Neural cell (in vitro differentiated cells): ENCODE measurements at regions not wholly inside any gene's neighbourhood (a gene's known extent, or its start where the extent isn't known, plus 50 kb on each side); places are given as distances from the start of the nearest gene placed in this dataset.

Source experiments
- H2AFZ ChIP-seq: fragments of 200-600, 300-800 bp; sonication (generic), shearing (Covaris generic); 2 replicates; pipeline ENCODE4 v1.6.0; 2014; ENCODE audit warnings: low read depth, mild to moderate bottlenecking, antibody characterized with exemption, low read length, moderate library complexity
- H3F3A ChIP-seq: fragments of 200-600 bp; shearing (Covaris generic); 2 replicates; pipeline ENCODE4 v1.6.1; 2016; ENCODE audit warnings: mild to moderate bottlenecking, moderate library complexity, mixed read lengths, antibody characterized with exemption, low read length; ENCODE audit not compliant: insufficient read depth, poor library complexity, severe bottlenecking
- H3K27ac ChIP-seq: fragments of 200-600, 300-800 bp; sonication (generic), shearing (Covaris generic); 2 replicates; pipeline ENCODE4 v1.5.1; 2014; ENCODE audit warnings: mild to moderate bottlenecking, low read length, moderate library complexity
- H3K27me3 ChIP-seq: fragments of 300-800, 200-600 bp; sonication (generic), shearing (Covaris generic); 2 replicates; pipeline ENCODE4 v1.6.0; 2014; ENCODE audit warnings: mild to moderate bottlenecking, low read depth, low read length, moderate library complexity; ENCODE audit not compliant: insufficient read depth
- H3K36me3 ChIP-seq: fragments of 300-800, 200-600 bp; sonication (generic), shearing (Covaris generic); 2 replicates; pipeline ENCODE4 v1.5.1; 2014; ENCODE audit warnings: mild to moderate bottlenecking, antibody characterized with exemption, low read length, moderate library complexity; ENCODE audit not compliant: insufficient read depth
- H3K4me2 ChIP-seq: fragments of 300-800, 200-600 bp; sonication (generic), shearing (Covaris generic); 2 replicates; pipeline ENCODE4 v1.6.0; 2014; ENCODE audit warnings: mild to moderate bottlenecking, low read length
- H3K4me3 ChIP-seq: fragments of 300-800, 200-600 bp; sonication (generic), shearing (Covaris generic); 2 replicates; pipeline ENCODE4 v1.5.1; 2014; ENCODE audit warnings: mild to moderate bottlenecking, low read length, moderate library complexity
- H3K79me2 ChIP-seq: fragments of 200-600 bp; shearing (Covaris generic); replicated peaks from 2 replicates; pipeline ENCODE4 v1.6.0; 2014; ENCODE audit warnings: mild to moderate bottlenecking, low read length, moderate library complexity; ENCODE audit not compliant: insufficient read depth
- H3K9ac ChIP-seq: fragments of 300-800, 200-600 bp; sonication (generic), shearing (Covaris generic); 2 replicates; pipeline ENCODE4 v1.6.1; 2016; ENCODE audit warnings: mild to moderate bottlenecking, low read length, mixed read lengths
- H3K9me2 ChIP-seq: fragments of 200-600 bp; shearing (Covaris generic); 2 replicates; pipeline ENCODE4 v1.6.1; 2016; ENCODE audit warnings: mild to moderate bottlenecking, low read length, mixed read lengths; ENCODE audit not compliant: insufficient read depth
- H3K9me3 ChIP-seq: fragments of 200-600, 300-800 bp; sonication (generic), shearing (Covaris generic); 2 replicates; pipeline ENCODE4 v1.6.1; 2016; ENCODE audit warnings: mild to moderate bottlenecking, mixed run types, low read length, moderate library complexity, mixed read lengths
- H4K20me1 ChIP-seq: fragments of 200-600 bp; shearing (Covaris generic); 2 replicates; pipeline ENCODE4 v1.6.1; 2016; ENCODE audit warnings: mild to moderate bottlenecking, mixed run types; ENCODE audit not compliant: insufficient read depth
- CTCF ChIP-seq: fragments of 450-650 bp; IDR thresholded peaks from 2 replicates; pipeline ENCODE4 v1.5.1; 2014; ENCODE audit warnings: antibody characterized with exemption, mild to moderate bottlenecking, moderate library complexity; ENCODE audit not compliant: poor library complexity, severe bottlenecking
- EP300 ChIP-seq: fragments of 450-650 bp; conservative IDR thresholded peaks from 2 replicates; pipeline ENCODE4 v1.6.1; 2014; ENCODE audit warnings: antibody characterized with exemption, mild to moderate bottlenecking, moderate library complexity; ENCODE audit not compliant: poor library complexity, severe bottlenecking
- EZH2 ChIP-seq: fragments of 200-600, 300-800 bp; shearing (Covaris generic), sonication (generic); IDR thresholded peaks from 2 replicates; pipeline ENCODE4 v1.6.1; 2014; ENCODE audit warnings: antibody characterized with exemption, low read length, borderline replicate concordance, mild to moderate bottlenecking; ENCODE audit not compliant: insufficient read depth, poor library complexity, severe bottlenecking
- MXI1 ChIP-seq: fragments of 450-650 bp; conservative IDR thresholded peaks from 2 replicates; pipeline ENCODE4 v1.6.1; 2014; ENCODE audit warnings: antibody characterized with exemption, mild to moderate bottlenecking; ENCODE audit not compliant: poor library complexity, severe bottlenecking
- POLR2AphosphoS5 ChIP-seq: IDR thresholded peaks from 2 replicates; pipeline ENCODE4 v1.6.1; 2012
- RAD21 ChIP-seq: fragments of 450-650 bp; conservative IDR thresholded peaks from 2 replicates; pipeline ENCODE4 v1.6.1; 2014; ENCODE audit warnings: antibody characterized with exemption, mild to moderate bottlenecking, moderate library complexity
- REST ChIP-seq: IDR thresholded peaks from 2 replicates; pipeline ENCODE4 v1.6.1; 2012; ENCODE audit warnings: borderline replicate concordance
- SMC3 ChIP-seq: fragments of 450-650 bp; conservative IDR thresholded peaks from 2 replicates; pipeline ENCODE4 v1.6.1; 2014; ENCODE audit warnings: antibody characterized with exemption, mild to moderate bottlenecking, moderate library complexity; ENCODE audit not compliant: poor library complexity
- TAF1 ChIP-seq: IDR thresholded peaks from 2 replicates; pipeline ENCODE4 v1.6.1; 2012; ENCODE audit warnings: low read depth

GRCh38 chr13:65856431-65856830 lies 1373.7 kb downstream of the PCDH9 start:
- TF ChIP-seq EP300, result no peak
- TF ChIP-seq SMC3, result no peak
- no peak for TF ChIP-seq TAF1
- no peak for TF ChIP-seq POLR2AphosphoS5
- no peak for TF ChIP-seq RAD21
- no peak for TF ChIP-seq REST
- no peak for TF ChIP-seq CTCF
- TF ChIP-seq MXI1, result no peak
- no peak for TF ChIP-seq EZH2
- H2AFZ ChIP-seq, result no peak overlapping the region

GRCh38 chr13:65855242-65855805 lies 1374.8 kb downstream of the PCDH9 start:
- H3K27me3 ChIP-seq, result no peaks in the 10 kb centered on the region
- H3K4me3 ChIP-seq, result no peak overlapping the region
- H3K79me2 ChIP-seq, result no peaks in the 10 kb centered on the region
- H4K20me1 ChIP-seq, result no peaks in the 10 kb centered on the region
- no peaks in the 10 kb centered on the region for H3K9me3 ChIP-seq
- no peak overlapping the region for H3K4me2 ChIP-seq
- TF ChIP-seq TAF1, result no peak
- TF ChIP-seq CTCF, result no peak
- no peak for TF ChIP-seq MXI1
- TF ChIP-seq SMC3, result no peak
- TF ChIP-seq EP300, result no peak
- no peak overlapping the region for H2AFZ ChIP-seq
- no peaks in the 10 kb centered on the region for H3F3A ChIP-seq
- no peak overlapping the region for H3K9ac ChIP-seq
- H3K9me2 ChIP-seq, result no peaks in the 10 kb centered on the region
- H3K36me3 ChIP-seq, result no peaks in the 10 kb centered on the region
- H3K27ac ChIP-seq, result no peak overlapping the region

More at GRCh38 chr13:65856431-65856830, 1373.7 kb downstream of the PCDH9 start:
- Histone ChIP-seq H3K27me3 (no peaks in the 10 kb centered on the region), H3K79me2 (no peaks in the 10 kb centered on the region), H3K9ac (no peak overlapping the region), H3K27ac (no peak overlapping the region), H3F3A (no peaks in the 10 kb centered on the region), H3K4me2 (no peak overlapping the region), H3K9me2 (no peaks in the 10 kb centered on the region), H3K4me3 (no peak overlapping the region), H3K9me3 (no peaks in the 10 kb centered on the region), H4K20me1 (no peaks in the 10 kb centered on the region), H3K36me3 (no peaks in the 10 kb centered on the region)
